ENCODE measurements at regions not wholly inside any gene's neighbourhood (a gene's known extent, or its start where the extent isn't known, plus 50 kb on each side); places are given as distances from the start of the nearest gene placed in this dataset.

GRCh38 chr5:167555565-167556166 lies 735.8 kb upstream of the WWC1 start:
- Histone ChIP-seq H3K27ac (ENCODE audit: low read depth, low read length) (no peak overlapping the region), H3K4me2 (ENCODE audit: low read depth, low read length, poor library complexity, severe bottlenecking) (no peak overlapping the region), H3K36me3 (ENCODE audit: low read length) (no peaks in the 10 kb centered on the region), H4K20me1 (ENCODE audit: low read depth, low read length) (no peaks in the 10 kb centered on the region), H3K27me3 (ENCODE audit: low read length) (no peaks in the 10 kb centered on the region), H3F3A (ENCODE audit: insufficient read depth) (no peaks in the 10 kb centered on the region), H3K9me3 (ENCODE audit: insufficient read depth, low read length) (no peaks in the 10 kb centered on the region), H3K9ac (ENCODE audit: low read length) (no peak overlapping the region), H3K4me3 (ENCODE audit: insufficient read depth, low read length, poor library complexity, severe bottlenecking) (no peak overlapping the region), H2AFZ (ENCODE audit: low read depth, low read length, severe bottlenecking) (no peak overlapping the region), H3K79me2 (ENCODE audit: insufficient read depth, low read length) (no peaks in the 10 kb centered on the region), H3K9me2 (replicated peaks; ENCODE audit: insufficient read depth, low read length) (no peaks in the 10 kb centered on the region)
- TF ChIP-seq CTCF (IDR thresholded peaks at IDR 0.05; ENCODE audit: insufficient read depth, low read length, poor library complexity, severe bottlenecking) (no peak), EZH2phosphoT487 (conservative IDR thresholded peaks at IDR 0.05; ENCODE audit: low read length) (no peak)

GRCh38 chr5:167557359-167557758 lies 734.1 kb upstream of the WWC1 start:
- Histone ChIP-seq H3K9me3 (ENCODE audit: insufficient read depth, low read length) (no peaks in the 10 kb centered on the region), H3K36me3 (ENCODE audit: low read length) (no peaks in the 10 kb centered on the region), H3K27ac (ENCODE audit: low read depth, low read length) (no peak overlapping the region), H4K20me1 (ENCODE audit: low read depth, low read length) (no peaks in the 10 kb centered on the region), H2AFZ (ENCODE audit: low read depth, low read length, severe bottlenecking) (no peak overlapping the region), H3K79me2 (ENCODE audit: insufficient read depth, low read length) (no peaks in the 10 kb centered on the region), H3K9me2 (replicated peaks; ENCODE audit: insufficient read depth, low read length) (no peaks in the 10 kb centered on the region), H3K27me3 (ENCODE audit: low read length) (no peaks in the 10 kb centered on the region), H3K4me2 (ENCODE audit: low read depth, low read length, poor library complexity, severe bottlenecking) (no peak overlapping the region), H3F3A (ENCODE audit: insufficient read depth) (no peaks in the 10 kb centered on the region), H3K4me3 (ENCODE audit: insufficient read depth, low read length, poor library complexity, severe bottlenecking) (no peak overlapping the region), H3K9ac (ENCODE audit: low read length) (no peak overlapping the region)
- no peak for TF ChIP-seq EZH2phosphoT487 (conservative IDR thresholded peaks at IDR 0.05; ENCODE audit: low read length)
- no peak for TF ChIP-seq CTCF (IDR thresholded peaks at IDR 0.05; ENCODE audit: insufficient read depth, low read length, poor library complexity, severe bottlenecking)

- Histone ChIP-seq H2AFZ (ENCODE audit: low read depth, low read length, severe bottlenecking) (no peak overlapping the region), H3K36me3 (ENCODE audit: low read length) (no peaks in the 10 kb centered on the region), H3K9me2 (replicated peaks; ENCODE audit: insufficient read depth, low read length) (no peaks in the 10 kb centered on the region), H3K27ac (ENCODE audit: low read depth, low read length) (no peak overlapping the region), H3K27me3 (ENCODE audit: low read length) (no peaks in the 10 kb centered on the region), H4K20me1 (ENCODE audit: low read depth, low read length) (no peaks in the 10 kb centered on the region), H3K9me3 (ENCODE audit: insufficient read depth, low read length) (no peaks in the 10 kb centered on the region), H3K4me3 (ENCODE audit: insufficient read depth, low read length, poor library complexity, severe bottlenecking) (no peak overlapping the region), H3F3A (ENCODE audit: insufficient read depth) (no peaks in the 10 kb centered on the region), H3K4me2 (ENCODE audit: low read depth, low read length, poor library complexity, severe bottlenecking) (no peak overlapping the region), H3K79me2 (ENCODE audit: insufficient read depth, low read length) (no peaks in the 10 kb centered on the region), H3K9ac (ENCODE audit: low read length) (no peak overlapping the region)
- TF ChIP-seq CTCF (IDR thresholded peaks at IDR 0.05; ENCODE audit: insufficient read depth, low read length, poor library complexity, severe bottlenecking), result no peak
- TF ChIP-seq EZH2phosphoT487 (conservative IDR thresholded peaks at IDR 0.05; ENCODE audit: low read length), result no peak
These were observed 729.6 kb upstream of the WWC1 start for GRCh38 chr5:167561796-167562195.

Data from SU-DHL-6 (cell line).